Keratinocyte (primary cell): ENCODE measurements at regions not wholly inside any gene's neighbourhood (a gene's known extent, or its start where the extent isn't known, plus 50 kb on each side); places are given as distances from the start of the nearest gene placed in this dataset.

ENCODE experiments used
- DNase-seq: peaks from one replicate; pipeline ENCODE4 v3.0.0-alpha.2; 2011; ENCODE audit warnings: low read depth, missing footprints, low spot score
- FAIRE-seq: peaks from 2 replicates; lab custom pipeline; 2011; peaks lifted over from hg19 to GRCh38; lab: Jason Lieb, UNC
- H2AFZ ChIP-seq: 2 replicates; pipeline ENCODE4 v1.6.0; 2012; ENCODE audit warnings: low read length, control low read depth, inconsistent platforms; ENCODE audit not compliant: control insufficient read depth
- H3K27ac ChIP-seq: 2 replicates; pipeline ENCODE4 v1.5.1; 2011; ENCODE audit warnings: low read length; ENCODE audit not compliant: control insufficient read depth, insufficient read depth
- H3K27me3 ChIP-seq: 3 replicates; pipeline ENCODE4 v1.6.0; 2011; ENCODE audit warnings: low read length; ENCODE audit not compliant: control insufficient read depth, insufficient read depth; ENCODE audit errors: extremely low read depth
- H3K36me3 ChIP-seq, 2 experiments: 2 replicates in 1 of 2; 3 replicates in 1 of 2; pipeline ENCODE4 v1.5.1; 2011; ENCODE audit warnings: low read length in 2 of 2, mild to moderate bottlenecking in 1 of 2; ENCODE audit not compliant: control insufficient read depth in 2 of 2, insufficient read depth in 2 of 2; ENCODE audit errors: extremely low read depth in 1 of 2
- H3K4me1 ChIP-seq: 3 replicates; pipeline ENCODE4 v1.5.1; 2011; ENCODE audit warnings: low read length; ENCODE audit not compliant: control insufficient read depth, insufficient read depth; ENCODE audit errors: extremely low read depth
- H3K4me2 ChIP-seq: 3 replicates; pipeline ENCODE4 v1.6.0; 2011; ENCODE audit warnings: low read depth, low read length; ENCODE audit not compliant: control insufficient read depth, insufficient read depth; ENCODE audit errors: extremely low read depth
- H3K4me3 ChIP-seq, 3 experiments: fragments of 200-600 bp in 1 of 3; sonication (generic) in 1 of 3; 2 replicates in 2 of 3; 3 replicates in 1 of 3; pipeline ENCODE4 v1.5.1; 2011 to 2016; ENCODE audit warnings: low read length in 3 of 3, mild to moderate bottlenecking in 3 of 3, control low read depth in 2 of 3, inconsistent platforms in 1 of 3, low read depth in 1 of 3, mixed read lengths in 1 of 3, mixed run types in 1 of 3, moderate library complexity in 1 of 3; ENCODE audit not compliant: control insufficient read depth in 2 of 3, insufficient read depth in 2 of 3; ENCODE audit errors: extremely low read depth in 1 of 3
- H3K79me2 ChIP-seq: 2 replicates; pipeline ENCODE4 v1.6.0; 2012; ENCODE audit warnings: low read length; ENCODE audit not compliant: control insufficient read depth, insufficient read depth
- H3K9ac ChIP-seq: 3 replicates; pipeline ENCODE4 v1.6.0; 2011; ENCODE audit warnings: low read length; ENCODE audit not compliant: control insufficient read depth, insufficient read depth; ENCODE audit errors: extremely low read depth
- H3K9me1 ChIP-seq: 3 replicates; pipeline ENCODE4 v1.6.0; 2011; ENCODE audit warnings: low read length; ENCODE audit not compliant: control insufficient read depth, insufficient read depth; ENCODE audit errors: extremely low read depth
- H3K9me3 ChIP-seq: 2 replicates; pipeline ENCODE4 v1.5.1; 2012; ENCODE audit warnings: low read depth, low read length; ENCODE audit not compliant: control insufficient read depth
- H4K20me1 ChIP-seq: 3 replicates; pipeline ENCODE4 v1.6.0; 2011; ENCODE audit warnings: low read length; ENCODE audit not compliant: control insufficient read depth, insufficient read depth; ENCODE audit errors: extremely low read depth
- CTCF ChIP-seq, 3 experiments: IDR thresholded peaks in 1 of 3; conservative IDR thresholded peaks in 1 of 3; optimal IDR thresholded peaks in 1 of 3; 2 replicates in 2 of 3; 3 replicates in 1 of 3; pipeline versions ENCODE3 to v1.5.1; 2011; ENCODE audit warnings: low read length in 3 of 3, mild to moderate bottlenecking in 3 of 3, moderate library complexity in 2 of 3, control low read depth in 1 of 3, inconsistent platforms in 1 of 3; ENCODE audit not compliant: insufficient read depth in 2 of 3; ENCODE audit errors: extremely low read depth in 1 of 3
- EZH2 ChIP-seq: IDR thresholded peaks from one replicate; pipeline ENCODE4 v1.6.1; 2012; ENCODE audit warnings: inconsistent platforms, mild to moderate bottlenecking, low read length, moderate library complexity
- dilution Hi-C: fragments of 300-500 bp; cut with MboI; formaldehyde crosslinking; loops from one replicate; pipeline ENCODE4 v1.7.0; 2020; ENCODE audit warnings: low sequenced_read_pairs; ENCODE audit not compliant: extremely low pct_ligation_motif_present

DNA sequence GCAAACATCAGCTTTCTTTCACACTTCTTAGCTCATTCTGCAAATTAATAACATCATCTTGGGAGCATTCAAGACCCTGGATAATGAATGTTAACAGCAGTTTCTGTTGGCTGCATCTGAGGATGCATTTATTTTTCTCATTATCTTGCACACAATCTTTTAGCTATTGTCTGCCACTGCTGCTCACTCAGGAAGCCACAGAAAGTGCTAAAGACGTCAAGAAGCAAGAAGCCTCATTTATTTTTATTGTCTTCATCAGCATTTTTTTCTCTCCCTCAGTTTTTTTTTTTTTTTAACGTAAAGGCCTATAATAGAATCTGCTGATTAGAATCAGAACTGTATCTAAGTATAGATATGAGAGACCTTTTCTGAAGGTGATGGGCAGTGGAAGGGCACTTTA lies 1339.4 kb downstream of the FAM181B start:
- Histone ChIP-seq H3K36me3 (no peaks in the 10 kb centered on the region), H3K4me1 (no peaks in the 10 kb centered on the region), H3K79me2 (no peaks in the 10 kb centered on the region), H3K9me1 (no peaks in the 10 kb centered on the region), H3K27ac (no peak overlapping the region), H3K9ac (no peak overlapping the region), H3K4me3 (no peak overlapping the region), H3K9me3 (no peaks in the 10 kb centered on the region), H3K27me3 (no peaks in the 10 kb centered on the region), H3K4me2 (no peak overlapping the region), H2AFZ (no peak overlapping the region), H4K20me1 (no peaks in the 10 kb centered on the region)
- TF ChIP-seq CTCF (optimal IDR thresholded peaks at IDR 0.05 in 1 of 3, IDR thresholded peaks at IDR 0.05 in 1 of 3, conservative IDR thresholded peaks at IDR 0.05 in 1 of 3; ENCODE audit: extremely low read depth in 1 of 3, insufficient read depth in 2 of 3, low read length in 3 of 3): no peak
- no peak for TF ChIP-seq EZH2
- dilution Hi-C loops: no loop called here
- no peak for FAIRE-seq
- no peak for DNase-seq

DNA sequence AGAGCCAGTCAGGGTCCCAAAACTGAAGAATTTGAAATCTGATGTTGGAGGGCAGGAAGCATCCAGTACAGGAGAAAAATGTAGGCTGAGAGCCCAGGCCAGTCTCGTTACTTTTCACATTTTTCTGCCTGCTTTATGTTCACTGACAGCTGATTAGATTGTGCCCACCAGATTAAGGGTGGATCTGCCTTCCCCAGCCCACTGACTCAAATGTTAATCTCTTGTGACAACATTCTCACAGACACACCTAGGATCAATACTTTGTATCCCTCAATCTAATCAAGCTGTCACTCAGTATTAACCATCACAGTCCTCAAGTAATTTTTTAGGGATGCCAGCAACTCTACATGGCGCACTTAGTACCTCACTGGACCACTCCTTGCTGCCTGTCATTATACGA lies 1345.3 kb downstream of the FAM181B start:
- no peak for TF ChIP-seq EZH2
- no peak for TF ChIP-seq CTCF (optimal IDR thresholded peaks at IDR 0.05 in 1 of 3, IDR thresholded peaks at IDR 0.05 in 1 of 3, conservative IDR thresholded peaks at IDR 0.05 in 1 of 3; ENCODE audit: extremely low read depth in 1 of 3, insufficient read depth in 2 of 3, low read length in 3 of 3)
- Histone ChIP-seq H3K4me1 (no peaks in the 10 kb centered on the region), H3K9me3 (no peaks in the 10 kb centered on the region), H4K20me1 (no peaks in the 10 kb centered on the region), H3K27ac (no peak overlapping the region), H3K4me3 (no peak overlapping the region), H2AFZ (no peak overlapping the region), H3K9me1 (no peaks in the 10 kb centered on the region), H3K4me2 (no peak overlapping the region), H3K36me3 (no peaks in the 10 kb centered on the region), H3K79me2 (no peaks in the 10 kb centered on the region), H3K9ac (no peak overlapping the region), H3K27me3 (no peaks in the 10 kb centered on the region)
- dilution Hi-C loops: no loop called here
- no peak for FAIRE-seq
- DNase-seq: no peak
